ENCODE measurements at regions not wholly inside any gene's neighbourhood (a gene's known extent, or its start where the extent isn't known, plus 50 kb on each side); places are given as distances from the start of the nearest gene placed in this dataset.

GRCh38 chr13:73466561-73466960, 407.8 kb downstream of the KLF5 start:
- H3K27ac Mint-ChIP-seq = no peak overlapping the region
- POLR2A ChIA-PET = no interaction called here
- no peaks in the 10 kb centered on the region for H3K36me3 Mint-ChIP-seq (ENCODE audit: low read depth)
- CTCF ChIA-PET = no interaction called here
- no peaks in the 10 kb centered on the region for H3K4me1 Mint-ChIP-seq
- no peak overlapping the region for H3K4me3 Mint-ChIP-seq
- H3K9me3 Mint-ChIP-seq = peaks cover 3% of the 10 kb centered on the region
- DNase-seq = no peak
- peaks cover 4% of the 10 kb centered on the region for H3K27me3 Mint-ChIP-seq

DNA sequence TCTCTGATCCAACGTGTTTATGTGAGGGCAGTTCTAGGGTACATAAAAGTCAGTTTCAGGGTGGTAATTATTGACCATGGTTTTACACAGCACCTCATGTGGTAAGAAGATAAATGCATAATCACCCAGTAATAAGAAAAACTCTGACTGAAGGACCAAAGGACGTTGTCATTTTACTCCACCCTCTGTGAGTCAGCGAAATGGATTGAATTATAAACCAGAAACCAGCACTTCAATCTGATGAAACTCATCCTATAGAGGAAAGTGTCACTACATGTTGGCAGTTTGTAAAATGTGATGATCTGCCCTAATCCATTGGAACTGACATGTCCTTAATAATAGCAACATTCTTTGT, 406.8 kb downstream of the KLF5 start:
- peaks cover 4% of the 10 kb centered on the region for H3K27me3 Mint-ChIP-seq
- ChIA-PET CTCF (no interaction called here), POLR2A (no interaction called here)
- H3K4me3 Mint-ChIP-seq = no peak overlapping the region
- no peak for DNase-seq
- no peaks in the 10 kb centered on the region for H3K36me3 Mint-ChIP-seq (ENCODE audit: low read depth)
- H3K9me3 Mint-ChIP-seq = peaks cover 3% of the 10 kb centered on the region
- no peak overlapping the region for H3K27ac Mint-ChIP-seq
- no peaks in the 10 kb centered on the region for H3K4me1 Mint-ChIP-seq

GRCh38 chr13:73464758-73465616, 406.2 kb downstream of the KLF5 start:
- ChIA-PET POLR2A (no interaction called here), CTCF (no interaction called here)
- DNase-seq = no peak
- H3K27me3 Mint-ChIP-seq = peaks cover 4% of the 10 kb centered on the region
- H3K4me3 Mint-ChIP-seq = no peak overlapping the region
- H3K36me3 Mint-ChIP-seq (ENCODE audit: low read depth) = no peaks in the 10 kb centered on the region
- H3K9me3 Mint-ChIP-seq = peaks cover 4% of the 10 kb centered on the region
- H3K27ac Mint-ChIP-seq = no peak overlapping the region
- no peaks in the 10 kb centered on the region for H3K4me1 Mint-ChIP-seq

GRCh38 chr13:73462241-73462640, 403.4 kb downstream of the KLF5 start:
- Mint-ChIP-seq H3K9me3 (peaks cover 13% of the 10 kb centered on the region), H3K27me3 (peaks cover 4% of the 10 kb centered on the region), H3K4me1 (no peaks in the 10 kb centered on the region), H3K4me3 (no peak overlapping the region), H3K27ac (no peak overlapping the region), H3K36me3 (ENCODE audit: low read depth) (no peaks in the 10 kb centered on the region)
- POLR2A ChIA-PET = no interaction called here
- CTCF ChIA-PET = no interaction called here
- DNase-seq = no peak

GRCh38 chr13:73451221-73452029, 392.6 kb downstream of the KLF5 start:
- ChIA-PET CTCF (no interaction called here), POLR2A (no interaction called here)
- no peak for DNase-seq
- no peaks in the 10 kb centered on the region for H3K4me1 Mint-ChIP-seq
- H3K4me3 Mint-ChIP-seq = no peak overlapping the region
- H3K27ac Mint-ChIP-seq = no peak overlapping the region
- no peaks in the 10 kb centered on the region for H3K27me3 Mint-ChIP-seq
- H3K9me3 Mint-ChIP-seq = no peaks in the 10 kb centered on the region
- H3K36me3 Mint-ChIP-seq (ENCODE audit: low read depth) = no peaks in the 10 kb centered on the region

DNA sequence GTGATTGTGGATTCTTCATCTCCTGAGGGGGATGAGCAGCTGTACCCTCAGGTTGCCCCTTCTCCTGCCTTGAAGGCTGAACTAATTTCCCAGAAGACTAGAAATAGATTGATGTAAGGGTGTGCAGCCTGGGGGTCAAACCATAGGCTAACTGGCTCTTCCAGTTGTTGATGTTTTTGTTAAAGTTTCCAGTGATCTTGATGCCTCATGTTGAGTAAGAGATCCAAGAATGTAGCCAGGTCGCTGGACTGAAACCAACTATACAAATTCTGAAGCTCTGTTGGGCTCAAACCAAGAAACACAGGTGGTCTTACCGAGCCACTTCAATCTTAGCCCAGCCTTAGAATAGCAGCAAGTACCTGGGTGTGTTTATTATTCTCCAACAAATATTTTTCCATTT, 391.8 kb downstream of the KLF5 start:
- H3K27me3 Mint-ChIP-seq = no peaks in the 10 kb centered on the region
- H3K36me3 Mint-ChIP-seq (ENCODE audit: low read depth) = no peaks in the 10 kb centered on the region
- H3K9me3 Mint-ChIP-seq = peaks cover 2% of the 10 kb centered on the region
- ChIA-PET CTCF (no interaction called here), POLR2A (no interaction called here)
- no peaks in the 10 kb centered on the region for H3K4me1 Mint-ChIP-seq
- no peak overlapping the region for H3K27ac Mint-ChIP-seq
- H3K4me3 Mint-ChIP-seq = no peak overlapping the region
- DNase-seq = no peak

DNA sequence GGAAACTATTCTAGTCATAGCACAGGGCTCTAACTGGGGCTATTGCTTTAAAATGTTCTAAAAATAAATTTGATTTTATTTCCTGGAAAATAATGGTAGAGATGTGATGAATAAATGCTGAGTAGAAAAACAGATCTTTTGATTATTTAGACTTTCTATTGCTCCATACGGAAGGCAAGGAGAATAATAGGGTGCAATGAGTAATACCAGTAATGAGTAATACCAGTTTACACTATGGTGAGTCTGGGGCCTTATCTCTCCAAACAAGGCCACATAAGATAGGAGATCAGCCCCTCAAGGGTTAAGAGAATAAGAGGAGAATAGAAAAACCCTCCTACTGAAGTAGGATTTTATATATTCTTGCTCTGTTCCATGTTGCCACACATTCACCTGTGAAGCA, 390.4 kb downstream of the KLF5 start:
- DNase-seq = no peak
- Mint-ChIP-seq H3K36me3 (ENCODE audit: low read depth) (no peaks in the 10 kb centered on the region), H3K4me3 (no peak overlapping the region), H3K4me1 (no peaks in the 10 kb centered on the region), H3K27ac (no peak overlapping the region), H3K27me3 (no peaks in the 10 kb centered on the region), H3K9me3 (peaks cover 2% of the 10 kb centered on the region)
- ChIA-PET CTCF (no interaction called here), POLR2A (no interaction called here)

GRCh38 chr13:73440296-73440895, 381.6 kb downstream of the KLF5 start:
- POLR2A ChIA-PET = no interaction called here
- H3K4me1 Mint-ChIP-seq = no peaks in the 10 kb centered on the region
- CTCF ChIA-PET = no interaction called here
- H3K4me3 Mint-ChIP-seq = no peak overlapping the region
- H3K27ac Mint-ChIP-seq = no peak overlapping the region
- H3K27me3 Mint-ChIP-seq = no peaks in the 10 kb centered on the region
- H3K9me3 Mint-ChIP-seq = peaks cover 21% of the 10 kb centered on the region
- no peak for DNase-seq
- H3K36me3 Mint-ChIP-seq (ENCODE audit: low read depth) = no peaks in the 10 kb centered on the region

DNA sequence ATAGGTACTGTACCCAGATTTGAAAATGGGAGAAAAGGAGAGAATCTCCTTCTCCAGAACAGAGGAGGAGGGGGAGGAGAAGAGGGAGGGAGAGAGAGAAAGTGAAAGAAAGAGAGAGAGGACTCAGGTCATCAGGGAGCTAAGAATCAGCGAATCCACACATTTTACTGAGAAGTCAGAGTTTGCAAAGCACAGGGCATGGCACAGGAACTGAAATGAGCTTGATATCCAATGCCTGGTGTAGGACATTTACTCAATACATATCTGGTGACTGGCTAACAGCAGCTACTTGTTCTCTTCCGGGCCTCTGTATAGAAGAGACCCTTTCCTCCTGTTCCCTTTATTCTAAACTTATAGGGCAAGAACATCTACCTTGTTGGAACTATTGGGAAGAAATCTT, 375.1 kb downstream of the KLF5 start:
- no peak for DNase-seq
- POLR2A ChIA-PET = no interaction called here
- Mint-ChIP-seq H3K36me3 (ENCODE audit: low read depth) (no peaks in the 10 kb centered on the region), H3K27me3 (peaks cover 4% of the 10 kb centered on the region), H3K27ac (no peak overlapping the region), H3K4me1 (no peaks in the 10 kb centered on the region), H3K9me3 (peaks cover 7% of the 10 kb centered on the region), H3K4me3 (no peak overlapping the region)
- CTCF ChIA-PET = interaction anchor here (0.9 kb wide), 1 partner anchor 553 kb away, joined by 4 read pairs; no protein-coding TSS in a partner anchor

DNA sequence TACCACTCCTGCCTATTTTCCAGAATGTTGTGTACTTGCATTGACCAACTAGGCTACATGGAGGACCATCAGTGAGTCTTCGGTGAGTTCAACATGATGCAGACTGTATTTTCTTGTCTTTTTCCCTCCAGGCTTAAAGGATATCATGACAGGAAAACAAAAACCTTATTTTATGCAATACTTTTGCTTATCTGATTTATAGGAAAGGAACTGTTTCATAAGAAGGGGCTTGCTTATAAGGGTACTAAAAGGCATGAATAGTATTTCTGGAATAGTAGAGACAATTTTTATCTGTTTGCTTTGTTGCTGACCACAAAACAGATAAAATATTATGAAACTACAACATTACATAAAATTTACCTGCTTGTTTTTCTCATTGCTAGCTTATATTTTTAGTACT, 374.7 kb downstream of the KLF5 start:
- no peak for DNase-seq
- H3K4me3 Mint-ChIP-seq = no peak overlapping the region
- ChIA-PET POLR2A (no interaction called here), CTCF (interaction anchor here (0.9 kb wide), 1 partner anchor 552 kb away, joined by 4 read pairs; no protein-coding TSS in a partner anchor)
- peaks cover 7% of the 10 kb centered on the region for H3K9me3 Mint-ChIP-seq
- peaks cover 4% of the 10 kb centered on the region for H3K27me3 Mint-ChIP-seq
- H3K27ac Mint-ChIP-seq = no peak overlapping the region
- no peaks in the 10 kb centered on the region for H3K4me1 Mint-ChIP-seq
- no peaks in the 10 kb centered on the region for H3K36me3 Mint-ChIP-seq (ENCODE audit: low read depth)

- ChIA-PET POLR2A (no interaction called here), CTCF (no interaction called here)
- Mint-ChIP-seq H3K27ac (no peak overlapping the region), H3K27me3 (peaks cover 4% of the 10 kb centered on the region), H3K4me1 (no peaks in the 10 kb centered on the region), H3K36me3 (ENCODE audit: low read depth) (no peaks in the 10 kb centered on the region), H3K9me3 (no peaks in the 10 kb centered on the region), H3K4me3 (no peak overlapping the region)
- DNase-seq = no peak
Measured at GRCh38 chr13:73429701-73430100, 370.9 kb downstream of the KLF5 start.

DNA sequence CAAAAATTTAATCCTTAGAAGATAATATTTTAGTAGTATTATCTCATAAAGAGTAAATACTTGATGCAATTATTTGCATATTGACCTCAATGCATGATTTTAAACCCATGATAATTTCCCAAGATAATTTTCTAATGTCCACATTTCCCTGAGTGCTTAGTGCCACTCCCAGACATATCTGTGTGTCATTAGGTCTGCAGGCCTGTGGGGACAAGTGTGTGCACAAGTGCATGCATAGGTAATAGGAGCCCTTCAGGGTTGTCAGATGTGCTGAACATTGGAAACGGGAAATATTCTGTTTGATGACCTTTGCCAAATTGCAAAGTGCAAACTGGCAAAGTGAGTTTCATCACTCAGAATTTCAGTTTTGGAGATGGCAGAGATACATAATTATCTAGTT, 369.9 kb downstream of the KLF5 start:
- DNase-seq = no peak
- H3K4me3 Mint-ChIP-seq = no peak overlapping the region
- H3K9me3 Mint-ChIP-seq = no peaks in the 10 kb centered on the region
- H3K4me1 Mint-ChIP-seq = no peaks in the 10 kb centered on the region
- H3K27me3 Mint-ChIP-seq = peaks cover 4% of the 10 kb centered on the region
- ChIA-PET CTCF (no interaction called here), POLR2A (no interaction called here)
- no peaks in the 10 kb centered on the region for H3K36me3 Mint-ChIP-seq (ENCODE audit: low read depth)
- no peak overlapping the region for H3K27ac Mint-ChIP-seq

DNA sequence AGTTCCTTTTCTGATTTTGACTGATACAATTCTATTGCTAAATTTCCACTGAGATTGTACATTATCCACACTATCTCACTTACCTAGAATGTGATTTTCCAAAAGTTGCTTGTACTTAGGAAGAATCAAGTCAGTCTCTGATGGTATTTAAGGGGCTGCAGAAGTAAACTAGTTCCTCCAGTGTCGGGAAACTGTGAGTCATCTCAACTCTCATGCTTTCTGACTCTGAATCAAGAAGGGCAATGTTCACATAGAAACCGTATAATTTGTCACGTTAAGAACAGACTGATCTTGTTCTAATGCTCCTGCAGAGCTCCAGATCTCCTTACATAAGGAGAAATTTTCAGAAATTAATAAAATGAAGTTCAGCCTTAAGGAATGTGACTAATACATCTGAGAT, 369.3 kb downstream of the KLF5 start:
- H3K36me3 Mint-ChIP-seq (ENCODE audit: low read depth) = no peaks in the 10 kb centered on the region

More for the DNA sequence above, 369.3 kb downstream of the KLF5 start:
- Mint-ChIP-seq H3K9me3 (no peaks in the 10 kb centered on the region), H3K27me3 (peaks cover 4% of the 10 kb centered on the region), H3K27ac (no peak overlapping the region), H3K4me3 (no peak overlapping the region), H3K4me1 (no peaks in the 10 kb centered on the region)
- ChIA-PET POLR2A (no interaction called here), CTCF (no interaction called here)
- no peak for DNase-seq
